ENCODE measurements at regions not wholly inside any gene's neighbourhood (a gene's known extent, or its start where the extent isn't known, plus 50 kb on each side); places are given as distances from the start of the nearest gene placed in this dataset.

DNA sequence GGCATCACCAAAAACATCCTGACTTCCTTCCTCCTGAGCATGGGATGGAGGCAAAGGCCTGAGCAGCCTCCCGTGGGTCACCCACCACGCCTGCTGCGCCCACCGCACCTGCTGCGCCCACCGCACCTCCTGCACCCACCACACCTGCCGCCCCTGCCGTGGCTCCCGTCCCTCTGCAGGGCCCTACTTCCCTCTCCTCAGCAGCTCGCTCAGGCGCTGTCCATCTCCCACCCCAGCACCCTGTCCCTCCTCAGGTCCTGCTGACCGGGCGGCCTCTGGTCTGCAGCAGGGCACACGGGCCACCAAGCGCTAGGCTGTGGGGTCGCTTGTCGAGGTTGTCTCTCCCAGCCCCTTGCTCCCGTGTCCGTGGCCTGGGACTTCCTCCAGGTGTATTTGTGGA, 72.7 kb upstream of the SLCO4A1 start (continued):
- TF ChIP-seq, protein P1, sequence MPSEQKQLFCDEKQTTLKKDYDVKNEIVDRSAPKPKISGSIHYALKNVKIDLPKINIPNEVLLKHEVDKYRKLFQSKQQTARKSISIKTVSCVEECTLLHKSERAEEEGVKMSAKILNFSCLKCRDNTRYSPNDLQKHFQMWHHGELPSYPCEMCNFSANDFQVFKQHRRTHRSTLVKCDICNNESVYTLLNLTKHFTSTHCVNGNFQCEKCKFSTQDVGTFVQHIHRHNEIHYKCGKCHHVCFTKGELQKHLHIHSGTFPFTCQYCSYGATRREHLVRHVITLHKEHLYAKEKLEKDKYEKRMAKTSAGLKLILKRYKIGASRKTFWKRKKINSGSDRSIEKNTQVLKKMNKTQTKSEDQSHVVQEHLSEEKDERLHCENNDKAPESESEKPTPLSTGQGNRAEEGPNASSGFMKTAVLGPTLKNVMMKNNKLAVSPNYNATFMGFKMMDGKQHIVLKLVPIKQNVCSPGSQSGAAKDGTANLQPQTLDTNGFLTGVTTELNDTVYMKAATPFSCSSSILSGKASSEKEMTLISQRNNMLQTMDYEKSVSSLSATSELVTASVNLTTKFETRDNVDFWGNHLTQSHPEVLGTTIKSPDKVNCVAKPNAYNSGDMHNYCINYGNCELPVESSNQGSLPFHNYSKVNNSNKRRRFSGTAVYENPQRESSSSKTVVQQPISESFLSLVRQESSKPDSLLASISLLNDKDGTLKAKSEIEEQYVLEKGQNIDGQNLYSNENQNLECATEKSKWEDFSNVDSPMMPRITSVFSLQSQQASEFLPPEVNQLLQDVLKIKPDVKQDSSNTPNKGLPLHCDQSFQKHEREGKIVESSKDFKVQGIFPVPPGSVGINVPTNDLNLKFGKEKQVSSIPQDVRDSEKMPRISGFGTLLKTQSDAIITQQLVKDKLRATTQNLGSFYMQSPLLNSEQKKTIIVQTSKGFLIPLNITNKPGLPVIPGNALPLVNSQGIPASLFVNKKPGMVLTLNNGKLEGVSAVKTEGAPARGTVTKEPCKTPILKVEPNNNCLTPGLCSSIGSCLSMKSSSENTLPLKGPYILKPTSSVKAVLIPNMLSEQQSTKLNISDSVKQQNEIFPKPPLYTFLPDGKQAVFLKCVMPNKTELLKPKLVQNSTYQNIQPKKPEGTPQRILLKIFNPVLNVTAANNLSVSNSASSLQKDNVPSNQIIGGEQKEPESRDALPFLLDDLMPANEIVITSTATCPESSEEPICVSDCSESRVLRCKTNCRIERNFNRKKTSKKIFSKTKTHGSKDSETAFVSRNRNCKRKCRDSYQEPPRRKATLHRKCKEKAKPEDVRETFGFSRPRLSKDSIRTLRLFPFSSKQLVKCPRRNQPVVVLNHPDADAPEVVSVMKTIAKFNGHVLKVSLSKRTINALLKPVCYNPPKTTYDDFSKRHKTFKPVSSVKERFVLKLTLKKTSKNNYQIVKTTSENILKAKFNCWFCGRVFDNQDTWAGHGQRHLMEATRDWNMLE (tag by site-specific recombination; conservative IDR thresholded peaks at IDR 0.05; ENCODE audit: low read depth) = no peak

DNA sequence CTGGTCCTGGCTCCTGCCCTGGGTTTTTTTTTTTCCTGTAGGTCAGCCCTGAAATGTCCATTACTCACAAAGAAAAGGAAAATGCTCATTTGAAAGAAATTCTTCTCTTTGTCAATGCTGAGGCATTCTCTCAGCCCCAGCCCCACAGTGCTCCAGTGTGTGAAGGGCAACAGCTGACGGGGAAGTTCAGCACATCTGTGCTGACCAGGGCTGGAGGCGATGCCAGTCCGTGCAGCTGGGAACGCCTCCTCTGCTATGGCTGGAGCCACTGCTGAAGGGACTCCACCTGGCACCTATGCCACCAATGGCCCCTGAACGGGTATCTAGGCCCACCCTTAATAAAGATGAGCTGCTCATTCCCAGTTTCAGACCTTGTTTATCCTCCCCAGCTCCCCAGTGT, 71.9 kb upstream of the SLCO4A1 start:
- H3K4me1 ChIP-seq (ENCODE audit: control insufficient read depth, insufficient read depth, low read length) = no peaks in the 10 kb centered on the region
- no peak overlapping the region for H3K4me3 ChIP-seq (ENCODE audit: low read depth, low read length)
- ChIA-PET POLR2A (no interaction called here), CTCF (no interaction called here)
- H3K27ac ChIP-seq (ENCODE audit: extremely low read depth, low read depth, low read length) = no peak overlapping the region
- no peaks in the 10 kb centered on the region for H3K9me3 ChIP-seq (ENCODE audit: control insufficient read depth, insufficient read depth, low read depth, low read length)
- TF ChIP-seq ZNF48 (tag by site-specific recombination; IDR thresholded peaks at IDR 0.05) = no peak
- TF ChIP-seq RBAK (tag by site-specific recombination; IDR thresholded peaks at IDR 0.05) = no peak
- TF ChIP-seq, protein P2, sequence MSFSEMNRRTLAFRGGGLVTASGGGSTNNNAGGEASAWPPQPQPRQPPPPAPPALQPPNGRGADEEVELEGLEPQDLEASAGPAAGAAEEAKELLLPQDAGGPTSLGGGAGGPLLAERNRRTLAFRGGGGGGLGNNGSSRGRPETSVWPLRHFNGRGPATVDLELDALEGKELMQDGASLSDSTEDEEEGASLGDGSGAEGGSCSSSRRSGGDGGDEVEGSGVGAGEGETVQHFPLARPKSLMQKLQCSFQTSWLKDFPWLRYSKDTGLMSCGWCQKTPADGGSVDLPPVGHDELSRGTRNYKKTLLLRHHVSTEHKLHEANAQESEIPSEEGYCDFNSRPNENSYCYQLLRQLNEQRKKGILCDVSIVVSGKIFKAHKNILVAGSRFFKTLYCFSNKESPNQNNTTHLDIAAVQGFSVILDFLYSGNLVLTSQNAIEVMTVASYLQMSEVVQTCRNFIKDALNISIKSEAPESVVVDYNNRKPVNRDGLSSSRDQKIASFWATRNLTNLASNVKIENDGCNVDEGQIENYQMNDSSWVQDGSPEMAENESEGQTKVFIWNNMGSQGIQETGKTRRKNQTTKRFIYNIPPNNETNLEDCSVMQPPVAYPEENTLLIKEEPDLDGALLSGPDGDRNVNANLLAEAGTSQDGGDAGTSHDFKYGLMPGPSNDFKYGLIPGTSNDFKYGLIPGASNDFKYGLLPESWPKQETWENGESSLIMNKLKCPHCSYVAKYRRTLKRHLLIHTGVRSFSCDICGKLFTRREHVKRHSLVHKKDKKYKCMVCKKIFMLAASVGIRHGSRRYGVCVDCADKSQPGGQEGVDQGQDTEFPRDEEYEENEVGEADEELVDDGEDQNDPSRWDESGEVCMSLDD (tag by site-specific recombination; IDR thresholded peaks at IDR 0.05) = no peak
- no peak for TF ChIP-seq ZNF169 (tag by site-specific recombination; IDR thresholded peaks at IDR 0.05)
- no peak for TF ChIP-seq ZNF2 (tag by site-specific recombination; IDR thresholded peaks at IDR 0.05)
- H3K36me3 ChIP-seq (ENCODE audit: control insufficient read depth in 2 of 2, insufficient read depth in 1 of 2, low read length in 2 of 2) = no peaks in the 10 kb centered on the region

DNA sequence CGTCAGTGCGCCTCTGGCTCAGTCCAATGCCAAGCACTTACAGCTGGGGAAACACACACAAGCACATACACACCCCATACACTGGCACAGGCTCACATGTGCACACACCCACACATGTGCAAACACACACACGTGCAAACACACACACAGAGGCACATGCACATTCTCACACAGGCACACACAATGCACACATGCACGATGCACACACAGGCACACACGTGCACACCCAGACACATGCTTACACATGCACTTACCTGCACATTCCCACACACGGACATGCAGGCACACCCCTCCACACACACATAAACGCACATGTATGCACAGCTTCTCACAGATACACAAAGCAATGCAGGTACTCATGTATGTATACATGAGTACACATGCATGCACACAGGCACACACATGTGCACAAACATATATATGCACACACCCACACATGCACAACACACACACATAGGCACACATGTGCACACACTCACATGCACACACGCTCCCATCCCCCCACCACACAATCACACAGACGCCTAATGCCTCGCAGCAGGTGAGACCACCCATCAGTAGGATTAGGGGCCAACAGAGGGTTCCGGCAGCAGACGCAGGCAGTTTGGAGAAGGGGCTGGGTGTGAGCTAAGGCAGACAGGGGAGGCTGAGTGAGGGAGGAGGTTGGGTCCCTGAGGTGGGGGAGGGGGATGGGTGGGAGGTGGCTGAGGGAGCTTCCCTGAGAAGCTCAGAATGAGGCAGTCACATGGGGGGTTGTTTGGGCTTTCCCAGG, 71.2 kb upstream of the SLCO4A1 start:
- POLR2A ChIA-PET = no interaction called here
- TF ChIP-seq KLF10 (tag by site-specific recombination; IDR thresholded peaks at IDR 0.05) (no peak), ZNF266 (tag by site-specific recombination; IDR thresholded peaks at IDR 0.05; ENCODE audit: low read depth) (no peak), ZNF350 (tag by site-specific recombination; IDR thresholded peaks at IDR 0.05) (no peak), ZNF223 (tag by site-specific recombination; IDR thresholded peaks at IDR 0.05) (no peak), ZFP3 (tag by site-specific recombination; IDR thresholded peaks at IDR 0.05; ENCODE audit: low read depth) (no peak), ZNF37A (tag by site-specific recombination; IDR thresholded peaks at IDR 0.05) (no peak), MYNN (tag by site-specific recombination; IDR thresholded peaks at IDR 0.05; ENCODE audit: borderline replicate concordance) (no peak), ZNF114 (tag by site-specific recombination; IDR thresholded peaks at IDR 0.05) (no peak), ZNF768 (tag by site-specific recombination; IDR thresholded peaks at IDR 0.05) (no peak), ZNF626 (tag by site-specific recombination; IDR thresholded peaks at IDR 0.05) (no peak)
- TF ChIP-seq, protein P3, sequence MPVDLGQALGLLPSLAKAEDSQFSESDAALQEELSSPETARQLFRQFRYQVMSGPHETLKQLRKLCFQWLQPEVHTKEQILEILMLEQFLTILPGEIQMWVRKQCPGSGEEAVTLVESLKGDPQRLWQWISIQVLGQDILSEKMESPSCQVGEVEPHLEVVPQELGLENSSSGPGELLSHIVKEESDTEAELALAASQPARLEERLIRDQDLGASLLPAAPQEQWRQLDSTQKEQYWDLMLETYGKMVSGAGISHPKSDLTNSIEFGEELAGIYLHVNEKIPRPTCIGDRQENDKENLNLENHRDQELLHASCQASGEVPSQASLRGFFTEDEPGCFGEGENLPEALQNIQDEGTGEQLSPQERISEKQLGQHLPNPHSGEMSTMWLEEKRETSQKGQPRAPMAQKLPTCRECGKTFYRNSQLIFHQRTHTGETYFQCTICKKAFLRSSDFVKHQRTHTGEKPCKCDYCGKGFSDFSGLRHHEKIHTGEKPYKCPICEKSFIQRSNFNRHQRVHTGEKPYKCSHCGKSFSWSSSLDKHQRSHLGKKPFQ (tag by site-specific recombination; IDR thresholded peaks at IDR 0.05) = peak; percentile 50; the same call in 1 of the 2 replicates
- TF ChIP-seq, protein P4, sequence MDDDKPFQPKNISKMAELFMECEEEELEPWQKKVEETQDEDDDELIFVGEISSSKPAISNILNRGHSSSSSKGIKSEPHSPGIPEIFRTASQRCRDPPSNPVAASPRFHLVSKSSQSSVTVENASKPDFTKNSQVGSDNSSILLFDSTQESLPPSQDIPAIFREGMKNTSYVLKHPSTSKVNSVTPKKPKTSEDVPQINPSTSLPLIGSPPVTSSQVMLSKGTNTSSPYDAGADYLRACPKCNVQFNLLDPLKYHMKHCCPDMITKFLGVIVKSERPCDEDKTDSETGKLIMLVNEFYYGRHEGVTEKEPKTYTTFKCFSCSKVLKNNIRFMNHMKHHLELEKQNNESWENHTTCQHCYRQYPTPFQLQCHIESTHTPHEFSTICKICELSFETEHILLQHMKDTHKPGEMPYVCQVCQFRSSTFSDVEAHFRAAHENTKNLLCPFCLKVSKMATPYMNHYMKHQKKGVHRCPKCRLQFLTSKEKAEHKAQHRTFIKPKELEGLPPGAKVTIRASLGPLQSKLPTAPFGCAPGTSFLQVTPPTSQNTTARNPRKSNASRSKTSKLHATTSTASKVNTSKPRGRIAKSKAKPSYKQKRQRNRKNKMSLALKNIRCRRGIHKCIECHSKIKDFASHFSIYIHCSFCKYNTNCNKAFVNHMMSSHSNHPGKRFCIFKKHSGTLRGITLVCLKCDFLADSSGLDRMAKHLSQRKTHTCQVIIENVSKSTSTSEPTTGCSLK (tag by site-specific recombination; IDR thresholded peaks at IDR 0.05) = no peak
- TF ChIP-seq, protein P2 (tag by site-specific recombination; IDR thresholded peaks at IDR 0.05) = no peak

More for the DNA sequence above, 71.2 kb upstream of the SLCO4A1 start:
- Histone ChIP-seq H3K4me3 (ENCODE audit: low read depth, low read length) (no peak overlapping the region), H3K36me3 (ENCODE audit: control insufficient read depth in 2 of 2, insufficient read depth in 1 of 2, low read length in 2 of 2) (no peaks in the 10 kb centered on the region), H3K9me3 (ENCODE audit: control insufficient read depth, insufficient read depth, low read depth, low read length) (no peaks in the 10 kb centered on the region), H3K4me1 (ENCODE audit: control insufficient read depth, insufficient read depth, low read length) (no peaks in the 10 kb centered on the region), H3K27ac (ENCODE audit: extremely low read depth, low read depth, low read length) (no peak overlapping the region)
- CTCF ChIA-PET = interaction anchor here (0.6 to 0.7 kb wide), 4 partner anchors 8 to 31 kb away, joined by 3 to 7 read pairs (median 4); no protein-coding TSS in a partner anchor

Measured in HEK293 (cell line).